ENCODE measurements at regions not wholly inside any gene's neighbourhood (a gene's known extent, or its start where the extent isn't known, plus 50 kb on each side); places are given as distances from the start of the nearest gene placed in this dataset.

GRCh38 chr10:78121801-78122200, 88.1 kb downstream of the RPS24 start:
- no peak for TF ChIP-seq CTCF (IDR thresholded peaks at IDR 0.05)
- TF ChIP-seq POLR2A (IDR thresholded peaks at IDR 0.05): no peak
